ENCODE measurements at regions not wholly inside any gene's neighbourhood (a gene's known extent, or its start where the extent isn't known, plus 50 kb on each side); places are given as distances from the start of the nearest gene placed in this dataset.

DNA sequence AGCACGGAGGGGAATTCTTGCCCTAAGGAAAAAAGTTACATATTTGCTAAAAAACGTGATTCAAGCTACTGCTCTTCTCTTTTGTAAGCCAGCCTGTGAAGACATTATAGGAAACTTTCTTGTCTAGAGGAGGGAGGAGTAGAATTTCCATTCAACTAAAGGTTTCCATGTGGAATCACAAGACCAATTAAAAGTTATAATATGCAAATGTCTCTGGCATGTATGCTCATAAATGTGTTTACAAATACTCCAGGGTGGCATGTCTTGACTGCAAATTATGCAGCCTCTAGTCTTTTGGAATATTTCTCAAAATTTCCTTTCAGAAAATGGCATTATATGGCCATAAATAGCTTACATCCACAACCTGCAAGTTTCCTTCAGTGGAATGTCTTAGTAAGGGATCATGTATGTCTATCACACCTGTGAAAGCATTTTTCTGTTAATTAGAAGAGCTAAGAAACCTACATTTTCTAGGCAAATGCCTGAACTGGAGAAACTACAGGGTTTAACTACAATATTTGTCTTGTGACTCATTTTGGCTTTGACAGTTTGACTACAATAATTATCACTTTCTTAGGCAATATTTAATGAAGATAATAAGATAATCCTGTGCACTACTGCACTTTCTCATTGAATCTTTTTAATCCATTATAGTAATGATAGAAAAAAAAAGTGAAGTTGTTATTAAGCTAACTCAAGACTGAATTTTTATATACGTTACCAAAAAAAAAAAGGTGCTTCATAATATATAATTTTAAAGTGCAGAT lies 111.1 kb upstream of the C10orf90 start:
- no peak for DNase-seq
- no peaks in the 10 kb centered on the region for H3K9me3 ChIP-seq
- no peaks in the 10 kb centered on the region for H3K4me1 ChIP-seq
- H3K27ac ChIP-seq, result no peak overlapping the region
- no peak overlapping the region for H3K4me3 ChIP-seq
- 50 to 71% (median 68%) methylated on average over 3 of the region's 3 CpGs for WGBS, 5 donors
- H3K36me3 ChIP-seq, result no peaks in the 10 kb centered on the region
- intact Hi-C loops (cut with DNase I; ENCODE audit: low total_unique reads), result no loop called here
- no peaks in the 10 kb centered on the region for H3K27me3 ChIP-seq (replicated peaks in 1 of 7)
- TF ChIP-seq POLR2AphosphoS5 (IDR thresholded peaks at IDR 0.05), result no peak
- TF ChIP-seq, protein P1, sequence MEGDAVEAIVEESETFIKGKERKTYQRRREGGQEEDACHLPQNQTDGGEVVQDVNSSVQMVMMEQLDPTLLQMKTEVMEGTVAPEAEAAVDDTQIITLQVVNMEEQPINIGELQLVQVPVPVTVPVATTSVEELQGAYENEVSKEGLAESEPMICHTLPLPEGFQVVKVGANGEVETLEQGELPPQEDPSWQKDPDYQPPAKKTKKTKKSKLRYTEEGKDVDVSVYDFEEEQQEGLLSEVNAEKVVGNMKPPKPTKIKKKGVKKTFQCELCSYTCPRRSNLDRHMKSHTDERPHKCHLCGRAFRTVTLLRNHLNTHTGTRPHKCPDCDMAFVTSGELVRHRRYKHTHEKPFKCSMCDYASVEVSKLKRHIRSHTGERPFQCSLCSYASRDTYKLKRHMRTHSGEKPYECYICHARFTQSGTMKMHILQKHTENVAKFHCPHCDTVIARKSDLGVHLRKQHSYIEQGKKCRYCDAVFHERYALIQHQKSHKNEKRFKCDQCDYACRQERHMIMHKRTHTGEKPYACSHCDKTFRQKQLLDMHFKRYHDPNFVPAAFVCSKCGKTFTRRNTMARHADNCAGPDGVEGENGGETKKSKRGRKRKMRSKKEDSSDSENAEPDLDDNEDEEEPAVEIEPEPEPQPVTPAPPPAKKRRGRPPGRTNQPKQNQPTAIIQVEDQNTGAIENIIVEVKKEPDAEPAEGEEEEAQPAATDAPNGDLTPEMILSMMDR (IDR thresholded peaks at IDR 0.05 in 8 of 11, conservative IDR thresholded peaks at IDR 0.05 in 3 of 11), result no peak
- TF ChIP-seq POLR2A (IDR thresholded peaks at IDR 0.05), result no peak

DNA sequence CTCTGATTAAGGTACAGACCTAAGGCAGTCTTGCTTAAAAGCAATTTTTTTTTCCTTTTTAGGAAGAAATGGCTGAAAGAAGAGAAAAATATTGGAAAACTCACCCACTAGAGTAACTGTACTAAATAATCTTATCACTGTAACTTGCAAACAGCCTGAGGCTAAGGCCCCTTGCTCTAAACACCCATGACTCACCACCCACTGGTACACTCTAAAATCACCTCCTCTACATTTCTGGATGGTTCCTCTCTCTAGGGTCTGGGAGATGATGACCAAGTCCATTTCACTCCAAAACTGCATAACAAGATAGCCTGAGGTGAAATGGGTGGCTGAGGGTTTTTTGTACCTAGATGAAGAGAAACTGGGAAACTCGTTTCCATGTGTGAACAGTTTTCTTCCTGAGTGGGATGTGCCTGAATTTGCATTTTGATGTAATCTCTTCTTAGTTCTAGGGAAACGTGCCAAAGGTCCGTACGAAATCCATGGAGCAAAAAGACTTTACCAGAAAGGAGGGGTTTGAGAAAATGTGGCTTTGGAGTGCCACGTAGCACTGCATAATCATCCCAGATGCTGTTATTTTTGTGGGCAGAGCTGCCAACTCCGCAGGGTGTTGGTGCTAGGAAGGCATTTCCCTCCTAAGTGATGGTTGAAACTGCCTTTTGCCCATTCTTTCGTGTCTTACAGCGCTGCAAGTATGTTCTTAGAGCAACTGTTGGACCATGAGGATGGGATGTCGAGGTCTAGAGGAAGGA lies 113.5 kb upstream of the C10orf90 start:
- H3K4me3 ChIP-seq, result no peak overlapping the region
- H3K27me3 ChIP-seq (replicated peaks in 1 of 7), result no peaks in the 10 kb centered on the region
- H3K4me1 ChIP-seq, result no peaks in the 10 kb centered on the region
- 69 to 74% (median 72%) methylated on average over 9 of the region's 9 CpGs for WGBS, 5 donors
- TF ChIP-seq, protein P1 (IDR thresholded peaks at IDR 0.05 in 8 of 11, conservative IDR thresholded peaks at IDR 0.05 in 3 of 11), result no peak
- TF ChIP-seq POLR2A (IDR thresholded peaks at IDR 0.05) (no peak), POLR2AphosphoS5 (IDR thresholded peaks at IDR 0.05) (no peak)
- H3K9me3 ChIP-seq, result no peaks in the 10 kb centered on the region
- no peak overlapping the region for H3K27ac ChIP-seq
- intact Hi-C loops (cut with DNase I; ENCODE audit: low total_unique reads), result no loop called here
- no peaks in the 10 kb centered on the region for H3K36me3 ChIP-seq
- no peak for DNase-seq

DNA sequence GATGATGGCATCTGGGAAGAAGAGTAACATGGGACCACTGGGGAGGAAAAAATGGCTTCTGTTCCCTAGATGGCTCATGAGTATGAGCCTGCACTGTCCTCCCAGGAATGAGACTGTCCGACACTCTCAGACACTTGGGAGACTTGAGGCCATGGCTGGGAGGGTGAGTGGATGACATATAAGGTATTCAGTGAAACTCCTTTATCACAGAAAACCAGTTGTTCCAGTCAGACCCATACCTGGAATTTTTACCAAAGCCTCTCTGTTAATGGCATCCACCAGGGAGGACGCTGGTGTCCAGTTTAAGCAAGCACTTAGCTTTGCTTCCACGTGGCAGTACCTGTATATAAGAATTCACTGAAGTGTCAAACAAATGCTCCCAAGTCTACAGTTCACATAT lies 116.7 kb upstream of the C10orf90 start:
- H3K4me1 ChIP-seq, result no peaks in the 10 kb centered on the region
- H3K27ac ChIP-seq, result no peak overlapping the region
- intact Hi-C loops (cut with DNase I; ENCODE audit: low total_unique reads), result no loop called here
- no peaks in the 10 kb centered on the region for H3K36me3 ChIP-seq
- TF ChIP-seq, protein P1 (IDR thresholded peaks at IDR 0.05 in 8 of 11, conservative IDR thresholded peaks at IDR 0.05 in 3 of 11), result no peak
- TF ChIP-seq POLR2AphosphoS5 (IDR thresholded peaks at IDR 0.05) (no peak), POLR2A (IDR thresholded peaks at IDR 0.05) (no peak)
- no peak overlapping the region for H3K4me3 ChIP-seq
- H3K27me3 ChIP-seq (replicated peaks in 1 of 7), result no peaks in the 10 kb centered on the region
- DNase-seq, result no peak
- WGBS, 5 donors, result 61 to 84% (median 79%) methylated on average over 3 of the region's 3 CpGs
- H3K9me3 ChIP-seq, result peaks cover 0 to 5% (median 0%) of the 10 kb centered on the region in 8 donors

DNA sequence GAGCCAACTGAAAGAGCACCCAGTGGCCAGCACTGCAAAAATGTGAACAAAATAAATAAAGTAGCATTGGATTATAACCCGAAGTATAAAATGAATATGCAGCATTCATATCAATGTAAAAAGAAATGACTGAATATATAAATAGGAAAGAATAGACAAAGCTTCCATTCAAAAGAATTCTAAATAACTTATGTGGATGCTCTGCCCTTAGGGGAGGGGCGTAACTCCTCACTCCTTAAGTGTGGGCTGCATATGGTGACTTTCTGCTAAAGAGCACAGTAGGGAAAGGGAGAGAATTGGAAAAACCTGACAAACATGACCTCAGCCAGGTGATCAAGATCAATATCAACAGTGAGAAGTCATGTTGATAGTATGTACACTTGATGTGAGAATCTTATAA lies 109.9 kb upstream of the DOCK1 start:
- no peak for TF ChIP-seq POLR2A (IDR thresholded peaks at IDR 0.05)
- Histone ChIP-seq H3K27ac (no peak overlapping the region), H3K36me3 (no peaks in the 10 kb centered on the region), H3K9me3 (peaks cover 0 to 22% (median 3%) of the 10 kb centered on the region in 8 donors), H3K4me3 (no peak overlapping the region), H3K4me1 (no peaks in the 10 kb centered on the region), H3K27me3 (replicated peaks in 1 of 7) (no peaks in the 10 kb centered on the region)
- DNase-seq, result no peak
- 80 to 89% (median 85%) methylated on average over 2 of the region's 2 CpGs for WGBS, 5 donors
- intact Hi-C loops (cut with DNase I; ENCODE audit: low total_unique reads), result no loop called here

Data from spleen (tissue), 11 donors.